Frontal cortex (tissue), 3 donors: ENCODE measurements at regions not wholly inside any gene's neighbourhood (a gene's known extent, or its start where the extent isn't known, plus 50 kb on each side); places are given as distances from the start of the nearest gene placed in this dataset.

Experiments used
- DNase-seq, 2 donors: peaks; one replicate each; pipeline ENCODE4 v3.0.0; 2012; ENCODE audit warnings: low spot score in 2 of 2
- FAIRE-seq: peaks from 2 replicates; lab custom pipeline; 2012; peaks lifted over from hg19 to GRCh38; lab: Jason Lieb, UNC
- donor health status: control.
- donor health status: control.
- donor health status: control.

DNA sequence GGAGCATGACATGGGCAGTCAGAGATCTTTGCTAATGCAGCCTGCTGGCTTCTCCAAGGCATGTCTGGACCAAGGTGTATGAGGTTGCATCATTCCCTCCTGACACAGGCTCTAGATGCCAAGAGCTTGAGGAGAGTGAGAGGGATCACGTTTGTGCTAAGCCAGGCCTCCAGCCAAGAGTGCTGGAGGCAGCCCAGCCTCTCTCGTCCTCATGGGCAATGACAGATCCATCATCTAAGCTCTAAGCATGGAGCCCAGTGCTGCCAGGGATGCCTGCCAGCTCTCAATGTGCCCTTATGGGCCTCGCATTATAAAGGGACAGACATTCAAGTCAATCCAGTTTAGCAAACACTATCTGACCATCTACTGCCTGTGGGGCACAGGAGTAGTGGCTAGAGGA is 136.3 kb upstream of the VSTM2B start:
- FAIRE-seq (no peak), DNase-seq (no peak)

- DNase-seq, result no peak
- FAIRE-seq, result no peak
Measured at GRCh38 chr19:29390742-29391141, 135.1 kb upstream of the VSTM2B start.

DNA sequence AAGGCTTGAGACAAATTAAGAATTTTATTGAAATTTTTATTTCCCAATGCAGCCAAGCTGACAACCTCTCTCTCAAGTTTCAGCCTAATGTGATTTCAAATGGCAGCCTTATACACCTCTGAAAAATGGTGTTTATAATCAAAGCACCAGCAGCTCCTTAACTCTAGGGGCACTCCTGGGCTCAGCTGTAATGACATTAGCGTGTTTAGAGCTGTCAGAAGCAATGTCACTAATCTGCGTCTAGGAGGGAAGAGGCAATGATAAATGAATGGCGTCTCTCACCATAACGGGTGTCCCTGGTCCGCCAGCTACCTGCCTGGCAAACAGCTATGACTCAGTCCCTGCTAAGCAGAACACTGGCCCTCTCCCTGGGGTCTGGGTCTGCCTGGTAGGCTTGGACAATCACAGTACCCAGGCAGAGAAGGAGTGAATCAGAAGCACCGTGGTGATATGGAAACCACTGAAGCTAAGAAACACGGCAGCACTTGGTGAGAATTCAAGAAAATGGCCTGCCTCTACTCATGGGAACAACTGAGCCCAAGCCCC is 131.8 kb upstream of the VSTM2B start:
- FAIRE-seq, result no peak
- DNase-seq, result no peak

DNA sequence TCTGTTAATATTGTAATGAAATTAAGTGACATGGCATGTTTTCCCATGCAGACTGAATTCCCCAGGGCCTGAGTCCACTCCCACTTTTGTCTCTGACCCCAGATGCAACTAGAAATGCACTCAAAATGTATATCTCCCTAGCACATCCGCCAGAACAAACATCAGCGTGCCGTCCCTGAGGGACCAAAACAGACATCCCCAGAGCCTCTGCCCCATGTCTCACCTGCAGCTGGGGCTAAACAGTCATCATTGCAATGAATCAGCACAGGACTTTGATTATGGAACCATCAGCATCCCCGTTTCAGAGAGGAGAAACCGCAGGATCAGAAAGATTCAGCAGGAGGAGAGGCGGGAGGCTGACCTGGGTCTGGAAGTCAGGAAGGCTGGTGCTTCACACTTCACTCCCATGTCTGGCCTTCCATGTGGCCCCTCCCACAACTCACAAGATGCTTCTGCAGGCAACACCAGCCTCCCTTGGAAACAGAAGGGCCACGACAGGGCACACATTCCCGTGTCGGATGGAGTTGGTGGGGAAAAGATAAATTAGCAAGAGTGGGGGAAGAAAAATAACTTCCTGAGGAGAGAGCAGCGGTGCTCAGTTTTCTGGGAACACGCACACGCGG is 130.6 kb upstream of the VSTM2B start:
- DNase-seq, result no peak
- FAIRE-seq, result no peak

- DNase-seq (no peak), FAIRE-seq (no peak)
Measured at GRCh38 chr19:29395734-29396414, 129.9 kb upstream of the VSTM2B start.

DNA sequence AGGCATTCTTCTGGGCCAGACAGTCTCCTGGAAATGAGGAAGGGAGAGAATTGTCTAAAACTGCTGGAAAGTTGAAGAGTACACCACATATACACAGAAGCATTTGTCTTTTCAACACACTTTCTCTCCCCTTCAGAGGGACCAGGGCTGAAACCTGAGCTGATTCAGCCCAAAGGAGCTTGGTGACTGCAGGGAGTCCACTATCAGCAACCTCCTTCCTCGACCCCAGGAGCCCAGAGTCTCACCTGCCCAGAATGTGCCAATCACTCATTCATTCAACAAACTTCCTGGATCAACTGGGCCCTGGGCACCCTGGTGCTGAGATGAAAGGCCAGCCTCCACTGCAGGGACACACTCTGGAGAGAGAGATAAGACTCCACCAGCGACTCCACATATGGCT is 128.9 kb upstream of the VSTM2B start:
- DNase-seq, result no peak
- no peak for FAIRE-seq

DNA sequence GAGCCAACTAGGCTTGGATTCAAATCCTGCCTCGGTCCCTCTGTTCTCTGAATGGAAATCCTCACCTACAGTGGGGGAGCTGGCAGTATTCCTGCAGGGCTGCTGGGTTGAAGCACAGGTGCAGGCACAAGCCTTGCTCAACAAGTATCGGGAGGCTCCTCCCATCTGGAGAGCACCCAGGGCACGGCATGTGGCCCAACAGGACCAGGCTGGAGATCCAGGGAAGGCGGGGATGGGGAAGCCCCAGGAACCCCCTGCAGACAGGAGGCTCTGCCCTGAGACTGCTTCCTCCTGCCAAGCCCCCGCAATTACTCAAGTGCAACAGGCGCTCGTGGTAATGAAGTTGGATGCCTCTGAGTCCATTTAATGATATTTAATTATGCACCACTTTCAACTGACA is 128.0 kb upstream of the VSTM2B start:
- DNase-seq (no peak), FAIRE-seq (no peak)

DNA sequence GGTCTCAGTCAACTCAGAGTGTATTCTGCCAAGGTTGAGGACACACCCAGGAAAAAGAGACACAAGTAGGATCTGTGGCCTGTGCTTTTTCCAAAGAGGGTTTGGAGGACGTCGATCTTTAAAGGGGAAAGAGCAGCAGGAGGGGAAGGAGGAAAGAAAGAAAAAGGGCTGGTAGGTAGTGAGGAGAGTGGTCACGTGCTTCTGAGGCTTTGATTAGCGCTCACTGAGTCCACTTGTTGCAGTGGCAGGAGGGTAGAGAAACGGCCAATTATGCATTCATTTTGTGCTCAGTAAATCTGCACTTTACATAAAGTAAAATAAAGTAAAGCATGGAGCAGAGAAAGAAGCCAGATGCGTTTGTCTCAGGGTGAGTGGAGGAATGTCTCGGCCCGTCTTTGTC is 126.0 kb upstream of the VSTM2B start:
- no peak for DNase-seq

GRCh38 chr19:29400917-29401711 is 124.7 kb upstream of the VSTM2B start:
- FAIRE-seq (no peak), DNase-seq (no peak)

More for the DNA sequence above, 126.0 kb upstream of the VSTM2B start:
- no peak for FAIRE-seq

DNA sequence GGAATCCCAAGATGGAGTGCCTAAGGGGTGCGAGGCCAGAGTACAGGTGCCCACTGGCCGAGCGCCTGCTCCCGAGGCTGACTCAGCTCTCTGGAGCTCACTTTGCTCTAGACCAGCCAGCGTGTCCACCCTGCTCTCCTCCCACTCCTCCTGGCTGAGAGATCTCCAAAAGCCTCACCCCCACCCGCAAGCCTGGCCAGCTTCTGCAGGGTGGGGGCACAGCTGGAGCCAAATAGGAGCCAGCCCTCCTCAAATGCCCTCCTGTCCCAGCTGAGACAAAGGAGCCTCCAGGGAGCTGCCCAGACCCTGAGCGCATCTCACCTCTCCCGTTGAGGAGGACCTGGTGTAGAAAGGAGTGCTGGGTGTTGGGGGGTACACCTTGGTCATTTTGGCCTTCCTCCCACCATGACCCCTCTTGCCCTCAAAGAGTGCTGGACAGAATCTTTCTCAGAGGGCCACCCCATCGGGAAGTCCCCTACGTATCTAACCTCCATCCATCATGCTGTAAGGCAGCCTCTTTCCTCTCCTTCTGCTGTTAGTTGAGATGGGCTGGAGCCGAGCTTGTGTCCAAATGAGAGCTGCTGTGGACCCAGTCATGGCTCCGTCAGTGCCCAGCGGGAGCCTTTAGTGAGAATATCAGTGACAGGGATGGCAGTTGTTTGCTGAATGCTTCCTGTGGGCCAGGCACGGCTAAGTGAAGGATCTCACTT is 123.9 kb upstream of the VSTM2B start:
- FAIRE-seq (no peak), DNase-seq (no peak)

DNA sequence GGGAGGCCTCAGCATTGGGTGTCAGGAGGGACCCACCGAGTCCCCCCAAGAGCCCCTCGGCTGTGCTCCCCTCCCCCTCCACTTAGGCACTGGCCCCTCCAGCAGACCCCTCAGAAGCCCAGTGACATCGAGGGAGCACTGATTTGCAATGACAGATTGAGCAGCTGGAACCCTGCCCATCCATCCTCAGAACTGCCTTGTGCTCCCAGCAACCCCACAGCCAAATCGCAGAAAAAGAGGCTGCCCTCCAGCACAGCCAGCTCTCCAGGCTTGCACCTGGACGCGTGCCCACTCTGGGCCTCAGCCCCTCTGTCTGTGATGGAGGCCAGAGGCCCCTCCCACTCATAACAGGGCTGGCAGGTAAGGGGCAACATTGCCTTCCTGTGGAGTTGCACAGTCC is 123.2 kb upstream of the VSTM2B start:
- FAIRE-seq (no peak), DNase-seq (no peak)

- no peak for FAIRE-seq
- DNase-seq, result no peak
Measured at GRCh38 chr19:29404015-29404414, 121.8 kb upstream of the VSTM2B start.

GRCh38 chr19:29404951-29405727 is 120.7 kb upstream of the VSTM2B start:
- FAIRE-seq, result no peak
- DNase-seq, result peak in 1 of 2 donors; percentile 52

- no peak for DNase-seq
- no peak for FAIRE-seq
Measured at GRCh38 chr19:29405728-29405995, 120.1 kb upstream of the VSTM2B start.

DNA sequence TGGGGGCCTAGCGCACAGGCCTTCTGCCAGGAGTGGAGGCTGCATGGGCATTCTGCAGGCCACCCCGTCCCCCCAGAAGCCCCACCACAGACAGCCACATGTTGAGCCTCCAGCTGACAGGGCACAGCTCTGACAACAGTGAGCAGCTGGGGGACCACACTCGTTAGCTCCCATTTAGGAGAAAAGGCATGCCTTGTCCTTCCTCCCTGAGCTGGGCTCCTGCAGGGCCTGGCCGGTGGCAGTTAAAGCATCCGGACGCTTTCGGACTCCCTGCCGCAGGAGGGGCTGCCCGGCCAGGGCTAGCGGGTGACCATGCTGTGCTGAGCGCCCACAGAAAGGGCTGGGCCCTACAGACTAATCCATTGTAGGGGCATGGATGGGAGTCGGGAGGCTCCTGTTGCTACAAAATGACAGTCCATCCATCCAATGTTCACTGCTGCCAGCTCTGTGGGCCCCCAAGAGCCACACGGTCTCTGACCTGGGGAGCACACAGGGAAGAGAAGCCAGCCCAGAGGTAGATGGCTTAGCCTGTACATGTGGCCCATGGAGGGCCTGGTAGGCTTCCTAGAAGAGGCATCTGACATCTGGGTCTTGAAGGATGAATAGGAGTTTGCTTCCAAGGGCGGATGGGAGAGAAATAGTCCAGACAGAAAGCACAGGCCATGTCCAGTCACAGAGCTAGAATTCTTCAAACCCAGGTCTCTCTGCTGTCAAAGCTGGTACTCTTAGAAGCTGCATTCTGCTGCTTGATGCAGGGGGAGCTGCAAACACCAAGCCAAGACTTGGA is 116.5 kb upstream of the VSTM2B start:
- FAIRE-seq (no peak), DNase-seq (no peak)

DNA sequence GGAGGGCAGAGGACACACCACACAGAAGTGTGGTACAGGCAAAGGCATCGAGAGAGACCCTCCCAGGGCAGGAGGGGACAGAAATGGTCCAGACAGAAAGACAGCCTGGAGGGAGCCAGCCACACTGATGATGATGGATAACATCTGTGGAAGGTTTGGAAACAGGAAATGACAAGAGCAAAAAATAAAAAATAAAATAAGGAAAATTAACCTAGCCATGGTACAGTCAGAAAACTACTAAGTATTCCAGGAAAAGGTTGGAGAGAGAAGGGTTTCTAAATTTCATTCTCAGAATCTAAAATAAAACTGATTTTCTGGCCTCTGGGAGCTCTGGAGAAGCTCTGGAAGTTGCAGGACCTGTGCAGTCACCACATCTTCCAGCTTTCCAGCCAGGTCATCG is 115.2 kb upstream of the VSTM2B start:
- no peak for DNase-seq
- no peak for FAIRE-seq

GRCh38 chr19:29411113-29411581 is 114.6 kb upstream of the VSTM2B start:
- peak in 1 of 2 donors; percentile 46 for DNase-seq
- FAIRE-seq, result no peak

DNA sequence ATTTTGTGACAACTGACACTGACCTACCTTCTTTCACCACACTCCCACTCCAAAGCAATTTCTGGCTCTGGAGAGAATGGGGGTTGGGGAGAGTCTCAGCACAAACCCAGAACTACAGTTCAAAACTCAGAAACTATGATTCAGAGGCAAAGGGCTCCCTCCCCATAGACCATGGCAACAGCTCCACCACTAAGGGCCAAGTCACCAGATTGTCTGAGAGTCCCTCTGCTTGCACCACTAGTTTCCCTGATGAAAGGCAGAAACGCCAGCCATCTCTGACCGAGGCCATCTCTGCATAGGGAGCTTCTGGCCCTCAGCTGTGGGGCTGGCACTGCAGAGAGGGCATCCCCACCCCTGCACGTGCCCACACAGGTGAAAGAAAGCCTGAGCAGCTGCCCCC is 112.4 kb upstream of the VSTM2B start:
- FAIRE-seq (no peak), DNase-seq (no peak)

- DNase-seq, result no peak
- FAIRE-seq, result no peak
Measured at GRCh38 chr19:29415507-29415906, 110.3 kb upstream of the VSTM2B start.
